HG03565 (cell line): ENCODE measurements at regions not wholly inside any gene's neighbourhood (a gene's known extent, or its start where the extent isn't known, plus 50 kb on each side); places are given as distances from the start of the nearest gene placed in this dataset.

ENCODE experiments used
- ATAC-seq: cut with Tn5 transposase; IDR thresholded peaks from one replicate; pipeline ENCODE4 v1.9.1; 2021; ENCODE audit warnings: mild to moderate bottlenecking, moderate library complexity; ENCODE audit not compliant: unreplicated experiment

DNA sequence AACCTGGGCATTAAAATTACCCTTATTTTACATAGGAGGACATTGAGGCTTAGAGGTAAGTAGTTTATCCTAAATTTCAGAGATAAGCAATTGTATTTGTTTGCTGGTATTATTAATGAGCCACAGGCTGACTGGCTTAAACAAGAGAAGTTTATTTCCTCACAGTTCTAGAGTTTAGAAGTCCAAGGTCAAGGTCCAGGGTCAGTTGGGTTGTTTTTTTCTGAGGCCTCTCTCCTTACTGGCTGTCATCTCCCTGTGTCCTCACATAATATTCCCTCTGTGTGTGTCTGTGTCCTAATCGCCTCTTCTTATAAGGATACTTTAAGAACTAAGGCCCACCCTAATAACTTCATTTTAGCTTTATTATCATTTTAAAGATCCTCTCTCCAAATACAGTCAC lies 294.9 kb upstream of the ATP5MC3 start:
- no peak for ATAC-seq

DNA sequence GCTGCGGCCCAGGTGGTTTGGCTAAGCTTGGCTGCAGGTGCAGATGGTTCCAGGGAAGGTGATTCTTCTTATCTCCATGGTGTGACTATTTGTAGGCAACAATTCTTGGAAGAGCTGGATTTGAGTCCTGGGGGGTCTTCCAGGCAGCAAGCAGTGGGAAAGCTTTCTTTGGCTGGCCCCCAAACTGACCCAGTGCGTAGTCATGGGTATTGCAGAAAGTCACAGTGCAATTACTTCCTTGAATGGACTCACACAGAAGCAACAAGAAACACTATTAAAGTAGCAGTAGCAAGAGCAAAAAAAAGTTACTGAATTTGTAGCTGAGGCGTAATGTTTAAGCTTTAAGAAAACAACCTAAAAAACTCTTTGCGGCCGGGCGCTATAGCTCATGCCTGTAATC lies 293.6 kb upstream of the ATP5MC3 start:
- no peak for ATAC-seq

DNA sequence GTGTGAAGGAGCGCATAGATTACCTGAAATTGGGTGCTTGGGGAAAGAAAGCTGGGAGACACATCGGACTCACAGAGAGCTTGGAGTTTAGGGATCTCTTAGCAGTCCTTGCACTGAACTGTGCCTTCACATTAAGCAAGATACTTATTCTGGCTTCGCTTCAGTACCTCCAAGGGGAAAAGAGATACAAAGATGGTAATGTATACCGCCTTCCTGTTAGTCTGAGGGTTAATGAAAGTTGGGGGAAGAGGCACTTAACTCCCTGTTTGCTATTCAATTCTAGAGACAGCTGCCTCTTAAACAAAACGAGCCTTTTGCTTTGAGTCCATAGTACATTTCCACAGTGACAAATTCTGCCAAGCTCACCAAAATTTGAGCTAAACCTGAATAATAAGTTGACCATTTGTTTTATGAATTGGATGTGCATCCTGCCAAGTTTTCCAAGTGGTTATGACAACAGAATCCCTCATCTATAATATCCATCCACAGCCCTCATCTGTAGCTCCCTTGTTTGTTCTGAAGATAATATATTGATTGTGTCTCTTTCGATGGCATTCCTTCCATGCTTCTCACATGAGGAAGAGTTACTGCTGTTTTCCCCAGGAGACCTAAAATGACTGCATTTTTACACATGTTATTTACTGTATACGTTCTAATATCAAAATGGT lies 287.1 kb upstream of the ATP5MC3 start:
- no peak for ATAC-seq

DNA sequence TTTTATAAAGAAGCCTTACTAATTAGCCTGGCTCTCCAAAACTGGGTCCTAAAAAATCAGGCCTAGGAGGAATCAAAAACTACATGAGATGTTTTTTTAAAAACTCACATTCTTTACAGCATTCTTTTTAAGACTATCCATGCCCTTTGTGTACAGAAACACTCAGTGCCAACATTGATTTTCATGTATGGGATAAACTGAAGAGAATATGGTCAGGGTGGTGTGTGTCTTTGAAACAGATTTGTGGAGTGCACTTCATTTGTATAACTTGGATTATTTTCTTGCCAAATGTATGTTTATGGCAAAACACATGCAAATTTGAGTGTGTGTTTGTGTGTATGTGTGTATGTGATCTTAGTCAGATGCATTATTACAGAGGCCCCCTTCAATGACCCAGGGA lies 283.6 kb upstream of the ATP5MC3 start:
- no peak for ATAC-seq

DNA sequence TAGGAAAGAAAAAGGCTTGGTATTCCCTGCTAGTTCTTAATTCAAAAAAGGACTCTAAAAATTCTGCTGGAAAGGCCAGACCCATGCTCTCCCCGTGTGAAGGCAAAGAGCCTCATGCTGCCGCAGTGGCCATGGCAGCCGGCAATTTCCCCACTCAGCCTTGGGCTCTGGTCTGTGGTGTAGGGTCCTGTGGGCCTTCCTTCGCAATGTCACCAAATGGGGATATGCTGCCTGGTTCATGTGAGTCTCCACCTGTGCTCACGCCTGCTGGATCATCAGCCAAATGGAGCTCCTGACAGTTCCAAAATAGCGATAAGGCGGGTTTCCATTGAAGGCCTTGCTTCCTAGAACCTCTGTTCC lies 282.8 kb upstream of the ATP5MC3 start:
- ATAC-seq: no peak

DNA sequence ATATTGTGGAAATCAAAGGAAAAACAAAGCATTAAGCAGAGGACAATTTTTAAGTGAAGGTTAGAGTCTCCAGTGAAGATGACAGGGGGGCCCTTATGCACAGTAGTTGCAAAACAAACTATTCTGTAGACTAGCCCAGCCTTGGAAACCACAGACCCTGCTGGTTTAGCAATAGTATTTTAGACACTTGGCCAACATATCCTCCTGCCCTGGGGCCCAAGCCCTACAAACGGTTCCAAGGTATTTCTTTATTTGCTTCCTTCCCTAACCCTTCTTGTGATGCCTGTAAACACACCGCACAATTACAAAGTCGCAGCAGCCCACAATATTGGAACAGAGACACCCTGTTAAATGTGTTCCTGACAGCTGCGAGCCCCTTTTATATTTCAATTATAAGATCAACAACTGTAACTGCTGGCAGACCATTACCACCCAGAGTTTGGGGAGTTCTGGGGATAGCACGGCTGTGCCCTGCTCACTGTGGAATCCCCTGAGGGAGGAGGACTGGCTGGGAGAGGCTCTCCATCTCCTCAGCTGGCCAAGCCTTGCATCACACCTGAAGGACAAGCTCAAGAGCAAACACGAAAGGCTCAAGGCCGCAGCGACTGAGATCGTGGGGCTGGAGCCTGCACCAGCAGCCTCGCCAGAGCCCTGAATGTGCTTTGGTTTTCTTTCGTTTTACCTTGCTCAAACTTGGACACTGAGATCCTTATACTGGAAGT lies 282.2 kb upstream of the ATP5MC3 start:
- no peak for ATAC-seq

DNA sequence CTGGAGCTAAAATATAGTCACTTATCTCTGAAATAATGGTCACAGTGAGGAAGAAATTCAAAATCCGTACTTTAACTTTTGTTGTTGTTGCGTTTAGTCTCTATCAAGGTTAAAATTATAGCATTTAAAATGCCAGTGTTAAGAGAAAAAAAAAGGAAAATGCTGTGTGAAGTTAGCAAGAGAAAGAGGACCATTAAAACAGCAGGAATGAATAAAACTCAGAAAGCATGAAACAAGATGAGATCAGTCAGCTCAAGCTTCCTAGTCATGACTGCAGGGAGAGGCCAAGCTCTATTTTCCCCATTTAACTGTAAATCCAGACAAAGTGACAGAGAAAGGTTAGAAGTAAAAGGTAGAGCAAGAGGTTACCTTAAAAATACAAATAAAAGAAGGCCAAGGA lies 281.7 kb upstream of the ATP5MC3 start:
- no peak for ATAC-seq

DNA sequence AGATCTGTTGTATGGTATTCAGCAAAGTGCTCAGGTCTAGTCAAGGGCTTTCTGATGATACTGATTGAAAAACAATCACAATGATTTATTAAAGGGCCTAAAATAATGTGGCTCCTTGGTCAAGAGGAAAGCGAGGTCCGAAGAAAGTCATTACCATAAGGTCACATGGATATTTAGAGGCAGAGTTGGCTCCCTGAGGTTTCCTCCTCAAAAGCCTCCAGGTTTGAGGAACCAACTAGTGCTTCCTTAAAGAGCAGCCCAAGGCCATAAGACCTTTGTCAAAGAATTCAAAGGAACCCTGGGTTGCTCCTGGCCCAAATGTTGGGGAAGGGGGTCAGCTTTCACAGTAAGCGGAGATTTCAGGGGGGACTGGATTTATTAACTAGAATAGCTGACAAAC lies 280.7 kb upstream of the ATP5MC3 start:
- no peak for ATAC-seq

DNA sequence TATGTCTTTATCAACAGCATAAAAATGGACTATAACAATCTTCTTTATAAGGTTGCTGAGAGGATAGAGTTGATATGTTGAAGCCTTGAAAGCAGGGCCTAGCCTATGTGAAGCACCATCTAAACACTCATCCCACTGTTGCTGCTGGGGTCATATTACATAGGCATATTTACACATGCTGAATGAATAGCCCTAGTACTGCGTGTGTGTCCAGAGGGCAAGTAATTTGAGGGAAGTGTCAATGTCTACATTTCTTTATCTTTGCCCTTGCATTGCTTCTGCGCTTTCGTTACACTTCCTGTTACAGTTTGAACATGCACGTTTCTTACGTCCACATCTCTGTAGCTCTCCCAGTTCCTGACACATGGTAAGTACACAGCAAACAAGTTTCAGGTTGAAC lies 280.3 kb upstream of the ATP5MC3 start:
- ATAC-seq: no peak

DNA sequence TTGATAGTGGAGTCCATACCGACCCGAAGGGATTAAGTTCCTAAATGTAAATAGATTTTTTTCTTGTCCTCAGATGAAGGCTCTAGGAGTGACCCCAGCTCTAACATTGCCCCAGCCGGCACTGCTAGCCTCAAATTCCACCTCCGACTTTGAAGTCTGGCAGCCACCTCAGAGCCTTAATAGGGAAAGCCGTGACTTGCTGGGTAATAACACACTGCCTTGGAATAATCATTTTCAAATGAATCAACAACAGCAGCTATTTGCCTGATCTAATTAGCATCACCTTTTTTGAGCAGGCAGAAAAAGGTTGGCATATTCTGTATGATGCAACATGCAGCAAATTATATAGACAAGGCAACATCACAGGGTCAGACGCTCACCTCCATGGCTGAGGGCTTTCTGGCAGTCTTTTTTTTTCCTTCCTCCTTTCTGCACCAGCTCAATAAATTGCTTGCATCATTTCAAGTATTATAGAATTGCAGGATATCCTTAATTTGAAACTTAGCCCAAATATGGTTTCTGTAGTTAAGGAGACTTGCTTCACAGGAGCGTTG lies 276.5 kb upstream of the ATP5MC3 start:
- no peak for ATAC-seq

DNA sequence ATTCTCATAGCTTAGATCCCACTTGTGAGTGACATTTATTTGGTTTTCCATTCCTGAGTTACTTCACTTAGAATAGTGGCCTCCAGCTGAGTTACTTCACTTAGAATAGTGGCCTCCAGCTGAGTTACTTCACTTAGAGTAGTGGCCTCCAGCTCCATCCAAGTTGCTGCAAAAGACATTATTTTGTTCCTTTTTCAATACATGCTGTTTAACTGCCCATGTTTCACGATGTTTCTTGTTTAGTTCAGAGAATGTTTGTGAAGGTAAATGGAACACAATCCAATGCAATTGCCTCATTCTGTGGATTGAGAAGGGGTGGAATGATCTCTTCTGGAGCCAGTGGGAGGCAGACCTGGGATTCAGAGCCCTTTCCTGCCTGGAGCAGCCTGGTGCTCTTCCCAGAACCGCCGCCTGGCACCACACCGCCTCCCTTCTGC lies 273.5 kb upstream of the ATP5MC3 start:
- no peak for ATAC-seq

DNA sequence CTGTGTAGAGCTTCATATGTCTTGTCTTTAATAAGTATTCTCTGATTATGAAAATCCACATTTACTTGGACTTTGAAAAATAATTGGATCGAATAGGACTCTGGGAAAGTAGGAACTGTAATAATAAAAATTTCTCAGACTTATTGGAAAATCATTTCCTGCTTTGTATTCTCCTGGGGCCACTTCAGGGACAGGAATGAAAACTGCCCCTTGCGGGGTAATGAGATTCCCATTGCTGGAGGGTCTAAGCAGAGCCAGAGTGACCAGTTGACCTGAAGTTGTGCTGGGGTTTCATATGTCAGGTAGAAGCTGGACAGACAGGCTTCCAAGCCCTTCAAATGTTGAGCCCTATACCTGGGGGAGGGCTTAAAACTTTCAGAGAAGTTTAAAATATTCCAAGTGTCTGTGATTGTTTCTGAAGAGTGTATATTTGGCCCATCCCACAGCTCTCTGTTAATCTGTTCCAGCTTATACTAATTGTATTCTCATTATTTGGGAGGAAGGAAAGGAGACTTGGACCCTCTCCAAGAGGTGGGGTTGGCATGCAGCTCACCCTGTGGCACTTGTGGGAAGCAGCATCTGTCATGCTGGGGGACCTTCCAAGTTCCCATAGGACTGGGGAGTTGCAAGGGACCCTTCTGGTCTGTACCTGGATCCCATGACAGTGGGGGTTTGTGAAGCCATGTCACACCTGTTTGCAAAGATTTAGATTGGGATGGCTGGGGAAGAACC lies 268.7 kb upstream of the ATP5MC3 start:
- ATAC-seq: no peak

DNA sequence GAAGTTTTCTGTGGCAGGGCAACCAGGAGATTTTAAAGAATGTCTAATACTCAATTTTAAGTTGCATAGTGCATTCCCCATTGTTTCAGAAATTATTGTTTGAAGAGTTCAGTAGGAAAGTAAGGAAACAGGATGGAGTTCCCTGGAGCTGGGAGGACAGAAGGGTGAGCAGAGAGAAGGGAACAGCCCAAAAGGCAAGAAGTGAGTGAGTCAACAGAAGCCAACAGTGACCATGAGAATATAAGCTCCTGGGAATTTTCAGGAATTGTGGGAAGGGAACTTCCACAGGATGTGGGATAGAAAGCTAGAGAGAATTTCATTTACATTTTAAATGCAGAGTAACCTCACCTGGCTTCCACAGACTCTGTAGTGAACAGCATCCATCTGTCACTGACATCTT lies 268.1 kb upstream of the ATP5MC3 start:
- ATAC-seq: no peak

DNA sequence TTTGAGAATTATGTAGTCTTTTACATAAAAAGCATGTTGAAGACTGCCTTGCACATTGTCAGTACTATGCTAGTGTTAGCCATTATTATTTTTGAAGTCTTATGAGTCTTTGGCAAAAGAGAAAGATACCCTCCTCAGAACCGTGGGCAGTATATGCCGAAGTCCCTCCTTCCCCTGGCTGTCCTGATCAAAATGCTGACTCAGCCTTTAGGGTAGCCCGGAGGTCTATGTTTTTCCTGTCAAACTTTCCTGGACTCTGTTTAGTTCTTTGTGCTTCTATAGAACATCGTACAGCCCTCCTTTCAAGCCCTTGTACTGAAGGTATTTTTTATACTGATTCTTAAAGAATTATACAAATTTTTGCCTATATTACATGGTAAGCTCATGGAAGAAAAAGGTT lies 264.7 kb upstream of the ATP5MC3 start:
- no peak for ATAC-seq

DNA sequence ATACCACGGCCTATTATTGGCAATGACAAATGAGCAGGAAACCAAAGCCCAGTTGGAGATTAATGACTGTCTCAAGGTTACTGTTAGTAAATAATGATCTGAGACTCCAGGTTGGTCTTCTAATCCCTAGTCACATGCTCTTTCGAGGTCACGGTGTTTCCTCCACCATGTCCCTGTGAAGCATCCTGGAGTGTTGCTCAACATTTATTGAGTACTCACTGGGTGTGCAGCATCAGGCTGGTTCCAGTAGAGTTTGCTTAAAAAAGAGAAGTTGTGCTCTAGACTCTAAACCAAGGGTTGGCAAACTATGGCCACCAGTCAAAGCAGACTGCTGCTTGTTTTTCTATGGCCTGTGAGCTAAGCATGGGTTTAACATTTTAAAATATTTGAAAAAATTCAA lies 263.8 kb upstream of the ATP5MC3 start:
- ATAC-seq: no peak

DNA sequence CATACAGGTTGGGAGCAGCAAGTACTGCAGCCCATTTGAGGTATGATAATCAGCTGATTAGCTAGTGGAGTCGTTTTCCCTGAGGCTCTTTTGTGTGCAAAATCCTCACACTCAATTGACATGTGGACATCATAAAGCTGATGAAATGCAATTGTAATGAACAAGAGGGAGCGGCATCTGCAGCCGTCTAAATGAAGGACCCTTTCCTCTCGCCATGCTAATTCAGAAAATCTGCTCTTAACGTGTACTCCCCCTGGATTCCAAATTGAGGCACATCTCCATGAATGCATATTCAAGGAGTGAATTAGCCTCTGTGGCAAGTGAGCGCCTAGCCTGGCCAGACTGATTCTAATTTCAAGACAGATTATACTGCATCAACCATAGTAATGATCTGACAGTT lies 260.9 kb upstream of the ATP5MC3 start:
- ATAC-seq: no peak

DNA sequence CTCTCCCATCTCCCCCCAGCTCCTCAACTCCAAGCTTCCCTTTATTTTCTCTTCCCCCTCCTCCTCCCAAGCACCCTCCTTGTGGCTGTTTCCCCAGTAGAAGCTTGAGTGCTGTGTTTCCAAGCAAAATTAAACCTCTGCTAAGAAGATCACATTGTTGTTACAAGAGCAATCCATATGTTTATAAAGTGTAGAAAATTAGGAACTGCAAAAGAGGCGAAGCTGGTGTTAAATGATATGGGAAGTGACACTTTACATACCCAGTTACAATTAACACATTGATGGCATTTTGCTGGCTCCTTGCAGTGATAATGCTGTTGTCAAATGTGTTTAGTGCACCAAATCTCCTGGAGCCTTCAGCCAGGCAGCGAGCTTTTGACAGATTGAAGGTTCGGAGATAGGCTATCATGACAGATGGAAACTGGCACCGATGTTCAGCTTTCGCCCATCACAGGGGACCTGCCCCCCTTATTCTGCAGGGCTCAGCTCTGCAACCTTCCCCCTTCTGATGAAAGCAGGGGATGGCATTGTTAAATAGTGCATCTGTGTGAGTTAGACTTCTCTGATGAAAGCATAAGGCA lies 259.8 kb upstream of the ATP5MC3 start:
- ATAC-seq: no peak

DNA sequence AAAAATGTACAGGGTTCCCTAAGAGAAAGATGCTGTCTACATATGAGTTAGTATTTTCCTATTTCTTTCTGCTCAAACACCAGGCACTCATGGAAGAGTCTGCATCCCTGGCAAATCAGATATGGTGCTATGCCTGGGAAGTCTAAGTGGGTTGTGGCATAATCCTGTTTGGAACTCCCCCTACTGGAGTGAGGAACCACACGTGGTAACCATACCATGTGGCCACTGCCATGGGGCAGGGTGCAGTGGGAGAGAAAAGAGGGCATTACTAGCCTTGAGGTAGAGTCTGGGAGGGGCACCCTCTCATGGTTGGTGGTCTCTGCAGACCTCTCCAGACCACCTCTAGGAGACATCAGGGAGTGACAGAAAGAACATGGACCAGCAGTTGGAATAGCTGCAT lies 257.9 kb upstream of the ATP5MC3 start:
- no peak for ATAC-seq

DNA sequence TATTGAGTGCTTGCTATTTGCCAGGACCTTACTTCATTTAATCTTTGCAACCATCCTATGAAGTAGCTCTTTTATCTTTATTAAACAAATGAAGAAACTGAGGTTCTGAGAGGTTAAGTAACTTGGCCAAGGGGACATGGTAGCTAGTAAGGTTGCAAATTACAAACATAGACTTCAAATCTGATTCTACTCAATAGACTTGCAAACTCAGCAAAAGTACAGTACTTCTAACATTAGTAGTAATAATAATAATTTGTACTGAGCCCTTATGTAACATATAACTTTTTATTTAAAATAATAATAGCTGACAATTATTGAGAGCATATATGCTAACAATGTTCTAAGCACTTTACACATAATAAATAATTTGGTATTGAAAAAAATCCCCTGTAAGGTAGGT lies 255.7 kb upstream of the ATP5MC3 start:
- ATAC-seq: no peak

DNA sequence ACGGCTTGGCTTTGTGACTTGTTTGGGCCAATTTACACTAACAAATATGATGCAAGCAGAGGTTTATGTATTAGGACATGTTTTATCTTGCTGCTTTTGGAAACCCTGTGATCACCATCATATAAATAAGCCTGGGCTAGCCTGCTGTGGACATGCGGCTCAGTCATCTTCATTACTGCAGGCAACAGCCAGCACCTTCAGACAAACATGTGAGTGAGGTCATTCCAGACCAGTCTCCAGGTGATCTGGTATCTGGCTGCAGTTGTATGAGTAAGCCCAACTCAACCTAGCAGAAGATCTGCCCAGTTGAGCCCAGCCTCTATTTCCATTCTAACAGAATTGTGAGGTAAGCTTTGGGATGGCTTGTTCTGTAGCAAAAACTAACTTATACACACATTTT lies 254.6 kb upstream of the ATP5MC3 start:
- no peak for ATAC-seq

DNA sequence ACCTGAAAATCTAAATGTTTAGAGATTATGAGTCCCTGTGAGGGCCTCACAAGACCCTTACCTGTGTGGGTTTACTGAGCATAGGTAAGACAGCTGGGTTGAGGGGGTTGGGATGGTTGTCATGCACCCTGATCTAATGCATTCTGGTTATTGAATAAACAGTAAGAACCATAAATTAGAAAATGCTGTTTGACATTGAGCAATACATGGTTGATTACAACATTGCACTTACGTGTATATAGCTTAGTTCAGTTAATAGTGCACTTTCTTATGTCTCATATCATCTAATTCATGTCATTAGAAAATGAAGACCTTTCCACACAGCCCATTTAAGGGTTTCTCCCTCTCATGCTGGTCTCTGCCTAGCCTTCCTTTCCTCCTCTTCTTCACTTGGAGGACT lies 253.5 kb upstream of the ATP5MC3 start:
- ATAC-seq: no peak

DNA sequence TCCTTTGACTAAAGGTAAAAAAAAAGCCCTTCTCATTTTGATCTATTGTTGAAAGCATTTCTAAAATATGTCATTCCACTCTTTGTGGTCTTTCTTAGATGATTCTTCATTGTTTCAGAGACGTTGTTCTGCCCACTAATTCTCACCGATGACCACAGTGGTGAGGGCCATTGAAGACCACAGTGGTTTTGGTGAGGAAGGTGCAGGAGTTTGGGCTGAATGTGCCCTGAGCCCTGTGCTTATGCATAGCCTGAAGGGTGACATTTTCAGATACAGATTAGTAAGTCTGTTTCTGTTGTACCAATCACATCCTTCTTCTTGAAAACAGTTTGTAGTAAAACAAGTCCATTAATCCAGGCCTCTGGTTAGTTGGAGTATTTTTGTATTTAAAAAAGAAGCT lies 251.3 kb upstream of the ATP5MC3 start:
- no peak for ATAC-seq
